IMR-90 (cell line): ENCODE measurements at regions not wholly inside any gene's neighbourhood (a gene's known extent, or its start where the extent isn't known, plus 50 kb on each side); places are given as distances from the start of the nearest gene placed in this dataset.

ENCODE experiments used
- ATAC-seq: fragments of 200-7000 bp; cut with Tn5 transposase; 2 replicates; pipeline ENCODE4 v1.9.1; 2020; ENCODE audit warnings: low read depth, mild to moderate bottlenecking, moderate library complexity
- BruUV-seq: library from RNA; stranded (reverse); fragments of 400-500 nt; replicated peaks from 2 replicates; lab custom pipeline; 2021; lab: Mats Ljungman, UMichigan
- CTCF ChIA-PET: fragments of 300-600 bp; formaldehyde crosslinking; extraction: SDS; loops from one replicate; lab custom pipeline; 2021; ENCODE audit warnings: antibody characterized with exemption; lab: Yijun Ruan, JAX
- POLR2A ChIA-PET: fragments of 300-600 bp; sonication (Branson Sonifier 250); formaldehyde crosslinking; loops from one replicate; lab custom pipeline; 2022; ENCODE audit warnings: antibody characterized with exemption; ENCODE audit not compliant: unreplicated experiment; lab: Charles Lee
- DNase-seq: peaks from one replicate; pipeline ENCODE4 v3.0.0; 2013
- H2AFZ ChIP-seq: replicated peaks from 2 replicates; pipeline ENCODE3; 2013; ENCODE audit warnings: low read length, mild to moderate bottlenecking; ENCODE audit not compliant: poor library complexity
- H2AK5ac ChIP-seq: 2 replicates; pipeline ENCODE4 v1.6.1; 2013; ENCODE audit warnings: low read depth, low read length, inconsistent platforms
- H2AK9ac ChIP-seq: replicated peaks from 2 replicates; pipeline ENCODE3; 2013; ENCODE audit warnings: mild to moderate bottlenecking, low read depth, low read length, moderate library complexity; ENCODE audit not compliant: poor library complexity
- H2BK120ac ChIP-seq: 2 replicates; pipeline ENCODE4 v1.6.1; 2013; ENCODE audit warnings: low read depth, low read length, inconsistent platforms
- H2BK15ac ChIP-seq: 3 replicates; pipeline ENCODE4 v1.6.1; 2013; ENCODE audit warnings: low read depth, low read length, inconsistent platforms
- H2BK20ac ChIP-seq: 2 replicates; pipeline ENCODE4 v1.6.1; 2013; ENCODE audit warnings: low read depth, mild to moderate bottlenecking, inconsistent platforms, low read length, moderate library complexity
- H2BK5ac ChIP-seq: 2 replicates; pipeline ENCODE4 v1.6.1; 2013; ENCODE audit warnings: mild to moderate bottlenecking, low read depth, low read length, inconsistent platforms; ENCODE audit not compliant: poor library complexity, severe bottlenecking
- H3K14ac ChIP-seq: replicated peaks from 2 replicates; pipeline ENCODE4 v1.6.1; 2013; ENCODE audit warnings: low read depth, low read length, inconsistent platforms
- H3K18ac ChIP-seq: 2 replicates; pipeline ENCODE4 v1.6.1; 2013; ENCODE audit warnings: low read depth, low read length, control low read depth
- H3K23ac ChIP-seq: 2 replicates; pipeline ENCODE4 v1.6.1; 2013; ENCODE audit warnings: low read depth, low read length, inconsistent platforms
- H3K27ac ChIP-seq: 2 replicates; pipeline ENCODE4 v1.5.1; 2013; ENCODE audit warnings: mild to moderate bottlenecking, control low read depth, low read length; ENCODE audit not compliant: insufficient read depth
- H3K27me3 ChIP-seq: 2 replicates; pipeline ENCODE4 v1.6.1; 2013; ENCODE audit warnings: low read length; ENCODE audit not compliant: control insufficient read depth, insufficient read depth
- H3K36me3 ChIP-seq: 2 replicates; pipeline ENCODE4 v1.6.1; 2013; ENCODE audit warnings: low read length, mixed read lengths; ENCODE audit not compliant: control insufficient read depth, insufficient read depth
- H3K4ac ChIP-seq: 2 replicates; pipeline ENCODE4 v1.6.1; 2013; ENCODE audit warnings: low read depth, low read length, inconsistent platforms
- H3K4me1 ChIP-seq: 2 replicates; pipeline ENCODE4 v1.6.1; 2013; ENCODE audit warnings: low read length, mixed read lengths; ENCODE audit not compliant: control insufficient read depth, insufficient read depth
- H3K4me2 ChIP-seq: 2 replicates; pipeline ENCODE4 v1.6.1; 2013; ENCODE audit warnings: low read depth, mild to moderate bottlenecking, control low read depth, low read length, moderate library complexity
- H3K4me3 ChIP-seq: 2 replicates; pipeline ENCODE4 v1.5.1; 2013; ENCODE audit warnings: low read depth, mild to moderate bottlenecking, control low read depth, low read length, moderate library complexity; ENCODE audit not compliant: insufficient read depth
- H3K56ac ChIP-seq: 2 replicates; pipeline ENCODE4 v1.6.1; 2013; ENCODE audit warnings: low read length, inconsistent platforms; ENCODE audit not compliant: insufficient read depth; ENCODE audit errors: extremely low read depth
- H3K79me1 ChIP-seq, 2 experiments: 2 replicates each; pipeline ENCODE4 v1.6.1; 2013; ENCODE audit warnings: low read length in 2 of 2, inconsistent platforms in 1 of 2, low read depth in 1 of 2
- H3K9ac ChIP-seq: 2 replicates; pipeline ENCODE4 v1.6.1; 2013; ENCODE audit warnings: low read depth, low read length, control low read depth
- H3K9me1 ChIP-seq: 2 replicates; pipeline ENCODE4 v1.6.1; 2013; ENCODE audit warnings: low read length, inconsistent platforms; ENCODE audit not compliant: insufficient read depth
- H3K9me3 ChIP-seq: 2 replicates; pipeline ENCODE4 v1.6.1; 2013; ENCODE audit warnings: low read length; ENCODE audit not compliant: control insufficient read depth, insufficient read depth
- H4K20me1 ChIP-seq: 2 replicates; pipeline ENCODE4 v1.6.1; 2013; ENCODE audit warnings: low read length, inconsistent platforms; ENCODE audit not compliant: insufficient read depth
- H4K5ac ChIP-seq: 2 replicates; pipeline ENCODE4 v1.6.1; 2013; ENCODE audit warnings: mild to moderate bottlenecking, low read depth, low read length, control low read depth
- H4K8ac ChIP-seq, 2 experiments: 2 replicates each; pipeline ENCODE4 v1.6.1; 2013; ENCODE audit warnings: low read depth in 2 of 2, low read length in 2 of 2, control low read depth in 1 of 2, inconsistent platforms in 1 of 2
- H4K91ac ChIP-seq: 2 replicates; pipeline ENCODE4 v1.6.1; 2013; ENCODE audit warnings: low read depth, low read length, inconsistent platforms; ENCODE audit not compliant: insufficient read depth
- ELK1 ChIP-seq: fragments of 150-350 bp; IDR thresholded peaks from 2 replicates; pipeline ENCODE4 v1.6.1; 2016; ENCODE audit warnings: low read depth, mild to moderate bottlenecking, low read length, moderate library complexity, borderline replicate concordance
- WGBS, 2 experiments: methylation state at CpG; one replicate each; pipeline versions ENCODE4 v1.1.5 to v1.1.7; 2013; ENCODE audit warnings: missing lambda C conversion rate in 2 of 2; ENCODE audit not compliant: insufficient read length in 1 of 2; ENCODE audit errors: extremely low coverage in 2 of 2; 5-methylcytosine and 5-hydroxymethylcytosine counted together
- dilution Hi-C: fragments of 300-500 bp; cut with HindIII; formaldehyde crosslinking; loops from one replicate; pipeline ENCODE4 v1.14.3; 2018; ENCODE audit warnings: low sequenced_read_pairs; ENCODE audit not compliant: unreplicated experiment
- in situ Hi-C: fragments of 300-500 bp; cut with MboI; formaldehyde crosslinking; loops from 3 replicates; pipeline ENCODE4 v1.14.3; 2019; ENCODE audit warnings: low sequenced_read_pairs, inconsistent platforms, mixed read lengths
- intact Hi-C: fragments of 100-400 bp; cut with micrococcal nuclease; formaldehyde crosslinking; loops from 2 replicates; pipeline ENCODE4 v1.10.0; 2022

GRCh38 chr13:96898646-96899254 lies 95.5 kb downstream of the OXGR1 start:
- H2AK5ac ChIP-seq, result no peak overlapping the region
- dilution Hi-C loops (no loop called here), in situ Hi-C loops (no loop called here), intact Hi-C loops (no loop called here)
- H2BK120ac ChIP-seq, result no peak overlapping the region
- no peak overlapping the region for H4K91ac ChIP-seq
- H4K8ac ChIP-seq, result no peak overlapping the region
- H2BK20ac ChIP-seq, result no peak overlapping the region
- no peaks in the 10 kb centered on the region for H3K4me1 ChIP-seq
- no peak for ATAC-seq
- DNase-seq, result no peak
- H2AFZ ChIP-seq, result no peak overlapping the region
- ChIA-PET CTCF (no interaction called here), POLR2A (no interaction called here)
- no peaks in the 10 kb centered on the region for H4K20me1 ChIP-seq
- H3K4me2 ChIP-seq, result no peak overlapping the region
- no peak overlapping the region for H3K14ac ChIP-seq
- H3K79me1 ChIP-seq, result no peaks in the 10 kb centered on the region
- H3K4me3 ChIP-seq, result no peak overlapping the region
- BruUV-seq, result no TSS peak
- H3K23ac ChIP-seq, result no peak overlapping the region
- no peak overlapping the region for H2BK5ac ChIP-seq
- H2AK9ac ChIP-seq, result no peak overlapping the region
- no peak for TF ChIP-seq ELK1
- H3K56ac ChIP-seq, result no peak overlapping the region
- no peaks in the 10 kb centered on the region for H3K27me3 ChIP-seq
- no peak overlapping the region for H3K18ac ChIP-seq
- 25% methylated on average over 2 of the region's 6 CpGs; no CpG with 5 or more reads in 1 of the 2 experiments for WGBS, 2 experiments
- H2BK15ac ChIP-seq, result no peak overlapping the region
- H3K9me3 ChIP-seq, result no peaks in the 10 kb centered on the region
- H3K36me3 ChIP-seq, result no peaks in the 10 kb centered on the region
- no peak overlapping the region for H4K5ac ChIP-seq
- H3K27ac ChIP-seq, result no peak overlapping the region
- no peaks in the 10 kb centered on the region for H3K9me1 ChIP-seq
- no peak overlapping the region for H3K4ac ChIP-seq
- H3K9ac ChIP-seq, result no peak overlapping the region
